Nephron (organoid): ENCODE measurements at regions not wholly inside any gene's neighbourhood (a gene's known extent, or its start where the extent isn't known, plus 50 kb on each side); places are given as distances from the start of the nearest gene placed in this dataset.

Experiments
- H3K27ac Mint-ChIP-seq, 3 experiments: 2 replicates each; pipeline ENCODE4 v1.8.0; 2020; ENCODE audit warnings: mixed read lengths in 3 of 3, mild to moderate bottlenecking in 2 of 3, moderate library complexity in 1 of 3
- H3K27me3 Mint-ChIP-seq: 2 replicates; pipeline ENCODE4 v1.8.0; 2021; ENCODE audit warnings: low read depth, mild to moderate bottlenecking, moderate library complexity, mixed read lengths
- H3K36me3 Mint-ChIP-seq: 2 replicates; pipeline ENCODE4 v1.8.0; 2020; ENCODE audit warnings: low read depth, mixed read lengths
- H3K4me1 Mint-ChIP-seq: 2 replicates; pipeline ENCODE4 v1.8.0; 2020; ENCODE audit warnings: mixed read lengths
- H3K4me3 Mint-ChIP-seq, 3 experiments: 2 replicates each; pipeline ENCODE4 v1.8.0; 2020; ENCODE audit warnings: mild to moderate bottlenecking in 3 of 3, mixed read lengths in 3 of 3, moderate library complexity in 2 of 3
- H3K9me3 Mint-ChIP-seq: 2 replicates; pipeline ENCODE4 v1.8.0; 2020; ENCODE audit warnings: mixed read lengths
- CTCF ChIP-seq, 3 experiments: fragments of 200-600 bp; sonication (generic); IDR thresholded peaks; one replicate each; pipeline ENCODE4 v1.5.0; 2021; ENCODE audit warnings: antibody characterized with exemption in 3 of 3; ENCODE audit not compliant: unreplicated experiment in 3 of 3

GRCh38 chr11:83374311-83374710 lies 88.1 kb upstream of the CCDC90B start:
- Mint-ChIP-seq H3K9me3 (no peaks in the 10 kb centered on the region), H3K36me3 (no peaks in the 10 kb centered on the region), H3K4me1 (no peaks in the 10 kb centered on the region), H3K27me3 (no peaks in the 10 kb centered on the region), H3K4me3 (no peak overlapping the region), H3K27ac (no peak overlapping the region)
- no peak for TF ChIP-seq CTCF (IDR thresholded peaks at IDR 0.05; ENCODE audit: unreplicated experiment in 3 of 3)

DNA sequence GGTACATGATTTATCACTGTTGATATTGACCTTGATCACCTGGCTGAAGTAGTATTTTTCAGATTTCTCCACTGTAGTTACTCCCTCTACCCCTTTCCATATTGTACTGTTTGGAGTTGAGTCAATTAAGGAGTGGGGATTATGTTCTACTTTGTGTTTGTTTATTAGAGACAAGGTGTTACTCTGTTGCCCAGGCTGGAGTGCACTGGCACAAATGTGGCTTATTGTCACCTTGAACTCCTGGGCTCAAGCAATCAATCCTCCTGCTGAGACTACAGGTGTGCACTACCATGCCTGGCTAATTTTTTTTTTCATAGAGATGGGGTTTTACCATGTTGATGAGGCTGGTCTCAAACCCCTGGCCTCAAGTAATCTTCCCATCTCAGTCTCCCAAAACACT lies 85.3 kb upstream of the CCDC90B start:
- no peak overlapping the region for H3K4me3 Mint-ChIP-seq
- TF ChIP-seq CTCF (IDR thresholded peaks at IDR 0.05; ENCODE audit: unreplicated experiment in 3 of 3): no peak
- no peaks in the 10 kb centered on the region for H3K4me1 Mint-ChIP-seq
- H3K9me3 Mint-ChIP-seq: peaks cover 10% of the 10 kb centered on the region
- no peaks in the 10 kb centered on the region for H3K36me3 Mint-ChIP-seq
- no peaks in the 10 kb centered on the region for H3K27me3 Mint-ChIP-seq
- no peak overlapping the region for H3K27ac Mint-ChIP-seq

DNA sequence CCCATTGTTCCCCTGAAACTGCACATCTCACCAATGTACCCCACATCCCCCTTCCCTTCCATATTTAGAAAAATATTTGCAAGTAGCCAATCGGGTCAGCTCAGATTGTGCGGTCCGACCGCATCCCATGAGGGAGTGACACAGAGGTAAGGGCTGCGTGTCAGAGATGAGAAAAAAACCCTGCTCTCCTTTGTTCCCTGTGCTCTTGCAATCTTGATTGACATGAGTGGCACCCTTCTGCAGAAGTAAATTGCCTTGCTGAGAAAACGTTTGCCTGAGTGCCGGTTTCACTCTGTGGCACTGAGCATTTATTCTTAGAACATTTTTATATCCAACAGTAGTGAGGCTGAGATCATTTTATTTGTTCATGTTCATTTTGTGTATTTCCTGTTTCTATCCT lies 81.6 kb upstream of the CCDC90B start:
- Mint-ChIP-seq H3K4me3 (no peak overlapping the region), H3K36me3 (no peaks in the 10 kb centered on the region), H3K9me3 (peaks cover 10% of the 10 kb centered on the region), H3K4me1 (no peaks in the 10 kb centered on the region), H3K27ac (no peak overlapping the region), H3K27me3 (no peaks in the 10 kb centered on the region)
- no peak for TF ChIP-seq CTCF (IDR thresholded peaks at IDR 0.05; ENCODE audit: unreplicated experiment in 3 of 3)

- Mint-ChIP-seq H3K27ac (no peak overlapping the region), H3K27me3 (no peaks in the 10 kb centered on the region), H3K9me3 (peaks cover 10% of the 10 kb centered on the region), H3K36me3 (no peaks in the 10 kb centered on the region), H3K4me3 (no peak overlapping the region), H3K4me1 (no peaks in the 10 kb centered on the region)
- TF ChIP-seq CTCF (IDR thresholded peaks at IDR 0.05; ENCODE audit: unreplicated experiment in 3 of 3): no peak
Observed at GRCh38 chr11:83364500-83365045, 78.4 kb upstream of the CCDC90B start.

DNA sequence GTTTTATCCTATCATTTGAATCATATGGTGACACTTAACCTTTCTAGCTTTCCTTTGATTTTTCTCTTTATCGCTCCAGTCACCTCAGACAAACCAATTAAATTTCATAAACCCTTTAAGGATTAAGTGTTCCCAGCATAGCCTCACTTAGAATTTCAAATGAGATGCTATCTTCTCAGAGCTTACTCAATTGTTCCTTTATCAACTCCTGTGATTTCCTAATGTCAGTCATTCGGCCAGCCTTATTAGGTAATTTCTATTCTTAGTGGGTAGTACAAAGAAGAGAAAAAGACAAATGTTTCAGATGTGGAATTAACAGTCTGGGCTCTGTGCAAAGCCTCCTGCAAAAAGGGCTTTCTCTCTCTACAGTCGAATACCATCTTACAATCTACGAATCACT lies 77.1 kb upstream of the CCDC90B start:
- no peak for TF ChIP-seq CTCF (IDR thresholded peaks at IDR 0.05; ENCODE audit: unreplicated experiment in 3 of 3)
- no peaks in the 10 kb centered on the region for H3K36me3 Mint-ChIP-seq
- peaks cover 8% of the 10 kb centered on the region for H3K9me3 Mint-ChIP-seq
- no peaks in the 10 kb centered on the region for H3K4me1 Mint-ChIP-seq
- no peaks in the 10 kb centered on the region for H3K27me3 Mint-ChIP-seq
- H3K27ac Mint-ChIP-seq: no peak overlapping the region
- no peak overlapping the region for H3K4me3 Mint-ChIP-seq

- Mint-ChIP-seq H3K4me1 (no peaks in the 10 kb centered on the region), H3K27ac (no peak overlapping the region), H3K4me3 (no peak overlapping the region), H3K9me3 (no peaks in the 10 kb centered on the region), H3K36me3 (no peaks in the 10 kb centered on the region), H3K27me3 (no peaks in the 10 kb centered on the region)
- no peak for TF ChIP-seq CTCF (IDR thresholded peaks at IDR 0.05; ENCODE audit: unreplicated experiment in 3 of 3)
Observed at GRCh38 chr11:83361831-83362230, 75.7 kb upstream of the CCDC90B start.
